GM12878 (cell line): ENCODE measurements at regions not wholly inside any gene's neighbourhood (a gene's known extent, or its start where the extent isn't known, plus 50 kb on each side); places are given as distances from the start of the nearest gene placed in this dataset.

Source experiments
- ATAC-seq: fragments of 200-7000 bp; cut with Tn5 transposase; 3 replicates; pipeline ENCODE4 v1.9.1; 2020; ENCODE audit warnings: mild to moderate bottlenecking, moderate library complexity
- BruUV-seq: library from RNA; stranded (reverse); fragments of 400-500 nt; replicated peaks from 2 replicates; lab custom pipeline; 2021; lab: Mats Ljungman, UMichigan
- CTCF ChIA-PET: fragments of 300-600 bp; sonication (Branson Sonifier 250); formaldehyde crosslinking; extraction: SDS; loops from one replicate; lab custom pipeline; 2021; ENCODE audit warnings: inconsistent platforms; lab: Yijun Ruan, JAX
- POLR2A ChIA-PET: fragments of 350-600 bp; formaldehyde crosslinking; extraction: SDS; loops from one replicate; lab custom pipeline; 2021; ENCODE audit warnings: inconsistent platforms; lab: Charles Lee
- RAD21 ChIA-PET: fragments of 300-600 bp; sonication (Branson Sonifier 250); formaldehyde crosslinking; loops from one replicate; lab custom pipeline; 2023; ENCODE audit warnings: antibody characterized with exemption; ENCODE audit not compliant: unreplicated experiment; lab: Charles Lee
- SMC1A ChIA-PET: fragments of 300-600 bp; sonication (Branson Sonifier 250); formaldehyde crosslinking; loops from one replicate; lab custom pipeline; 2023; ENCODE audit not compliant: unreplicated experiment, uncharacterized antibody; lab: Charles Lee
- DNase-seq: peaks from one replicate; pipeline ENCODE4 v3.0.0-alpha.2; 2011; ENCODE audit warnings: low read depth, low spot score
- FAIRE-seq: peaks from 3 replicates; lab custom pipeline; 2011; peaks lifted over from hg19 to GRCh38; lab: Jason Lieb, UNC
- H2AFZ ChIP-seq: 2 replicates; pipeline ENCODE4 v1.6.0; 2011; ENCODE audit warnings: low read depth, low read length, control low read depth; ENCODE audit not compliant: control insufficient read depth
- H3K27ac ChIP-seq: 2 replicates; pipeline ENCODE4 v1.5.1; 2011; ENCODE audit warnings: control low read depth; ENCODE audit not compliant: control insufficient read depth, insufficient read depth
- H3K27me3 ChIP-seq, 2 experiments: replicated peaks in 1 of 2; 2 replicates each; pipeline versions ENCODE4 v1.6.0 to v1.6.1; 2011; ENCODE audit warnings: low read length in 1 of 2; ENCODE audit not compliant: control insufficient read depth in 2 of 2, insufficient read depth in 2 of 2
- H3K36me3 ChIP-seq, 2 experiments: 2 replicates each; pipeline ENCODE4 v1.5.1; 2011; ENCODE audit warnings: low read length in 1 of 2; ENCODE audit not compliant: control insufficient read depth in 2 of 2, insufficient read depth in 2 of 2
- H3K4me1 ChIP-seq: 2 replicates; pipeline ENCODE4 v1.6.1; 2011; ENCODE audit warnings: mild to moderate bottlenecking, low read length, moderate library complexity, mixed read lengths; ENCODE audit not compliant: control insufficient read depth, insufficient read depth
- H3K4me2 ChIP-seq: 2 replicates; pipeline ENCODE4 v1.6.0; 2011; ENCODE audit warnings: control low read depth; ENCODE audit not compliant: control insufficient read depth, insufficient read depth
- H3K4me3 ChIP-seq: fragments of 200-600 bp; sonication (generic); 2 replicates; pipeline ENCODE4 v1.5.1; 2016
- H3K79me2 ChIP-seq: 2 replicates; pipeline ENCODE4 v1.6.0; 2011; ENCODE audit warnings: low read length; ENCODE audit not compliant: control insufficient read depth, insufficient read depth
- H3K9ac ChIP-seq: 2 replicates; pipeline ENCODE4 v1.8.0; 2011; ENCODE audit warnings: low read length, control low read depth, mixed read lengths; ENCODE audit not compliant: control insufficient read depth, insufficient read depth
- H3K9me3 ChIP-seq: replicated peaks from 3 replicates; pipeline ENCODE4 v1.5.1; 2011; ENCODE audit warnings: mild to moderate bottlenecking, low read length; ENCODE audit not compliant: control insufficient read depth, insufficient read depth
- H4K20me1 ChIP-seq: 2 replicates; pipeline ENCODE4 v1.6.0; 2011; ENCODE audit not compliant: control insufficient read depth, insufficient read depth
- CBX3 ChIP-seq: fragments of 200-600 bp; sonication (generic); IDR thresholded peaks from 2 replicates; pipeline ENCODE4 v1.6.1; 2016; ENCODE audit warnings: low read depth, borderline replicate concordance
- ESRRA ChIP-seq: IDR thresholded peaks from 2 replicates; pipeline ENCODE4 v1.6.1; 2012; ENCODE audit warnings: mild to moderate bottlenecking, low read length, improper control_type of control experiment
- NFYB ChIP-seq: IDR thresholded peaks from 2 replicates; pipeline ENCODE4 v1.6.1; 2011; ENCODE audit warnings: low read depth, mild to moderate bottlenecking, low read length, improper control_type of control experiment, moderate library complexity; ENCODE audit not compliant: insufficient read depth
- PAX8 ChIP-seq: fragments of 450-650 bp; IDR thresholded peaks from 2 replicates; pipeline ENCODE4 v1.6.1; 2017; ENCODE audit warnings: mild to moderate bottlenecking, moderate library complexity
- POU2F2 ChIP-seq: IDR thresholded peaks from 3 replicates; pipeline ENCODE4 v1.6.1; 2011; ENCODE audit warnings: low read depth, mild to moderate bottlenecking, low read length, borderline replicate concordance
- SIN3A ChIP-seq: IDR thresholded peaks from 2 replicates; pipeline ENCODE4 v1.6.1; 2012; ENCODE audit warnings: low read depth, low read length, improper control_type of control experiment
- SIX5 ChIP-seq: IDR thresholded peaks from 2 replicates; pipeline ENCODE4 v1.6.1; 2011; ENCODE audit warnings: mild to moderate bottlenecking, low read depth, low read length, moderate library complexity; ENCODE audit not compliant: severe bottlenecking
- SPI1 ChIP-seq: IDR thresholded peaks from 2 replicates; pipeline ENCODE4 v1.6.1; 2011; ENCODE audit warnings: low read depth, mild to moderate bottlenecking, low read length, moderate library complexity, borderline replicate concordance; ENCODE audit not compliant: insufficient read depth
- STAT3 ChIP-seq: IDR thresholded peaks from 2 replicates; pipeline ENCODE4 v1.6.1; 2011; ENCODE audit warnings: low read depth, low read length, improper control_type of control experiment
- ZNF207 ChIP-seq: fragments of 450-650 bp; IDR thresholded peaks from 2 replicates; pipeline ENCODE4 v1.6.1; 2014; ENCODE audit warnings: antibody characterized with exemption, mild to moderate bottlenecking, borderline replicate concordance
- ZSCAN29 ChIP-seq: fragments of 450-650 bp; IDR thresholded peaks from 2 replicates; pipeline ENCODE4 v1.6.1; 2017; ENCODE audit warnings: mild to moderate bottlenecking, moderate library complexity
- ZZZ3 ChIP-seq: IDR thresholded peaks from 2 replicates; pipeline ENCODE4 v1.6.1; 2011; ENCODE audit warnings: low read depth; ENCODE audit not compliant: control insufficient read depth, insufficient read length
- WGBS: methylation state at CpG from one replicate; pipeline ENCODE4 v1.1.6; 2016; ENCODE audit warnings: low lambda C conversion rate; ENCODE audit not compliant: insufficient replicate concordance, insufficient coverage; ENCODE audit errors: missing lambda C conversion rate; 5-methylcytosine and 5-hydroxymethylcytosine counted together
- in situ Hi-C: fragments of 300-500 bp; cut with MboI; formaldehyde crosslinking; loops from 9 replicates; pipeline ENCODE4 v1.14.3; 2018; ENCODE audit warnings: mixed read lengths
- intact Hi-C: fragments of 100-400 bp; cut with micrococcal nuclease; formaldehyde crosslinking; loops from one replicate; pipeline ENCODE4 v1.14.2; 2022; ENCODE audit not compliant: unreplicated experiment
- TF ChIP-seq, protein P1 (sequence below): IDR thresholded peaks from 2 replicates; pipeline ENCODE4 v1.6.1; 2012; ENCODE audit warnings: low read depth, low read length, improper control_type of control experiment
- TF ChIP-seq, protein P2 (sequence below): fragments of 450-650 bp; IDR thresholded peaks from 2 replicates; pipeline ENCODE4 v1.6.1; 2017; ENCODE audit warnings: borderline replicate concordance

DNA sequence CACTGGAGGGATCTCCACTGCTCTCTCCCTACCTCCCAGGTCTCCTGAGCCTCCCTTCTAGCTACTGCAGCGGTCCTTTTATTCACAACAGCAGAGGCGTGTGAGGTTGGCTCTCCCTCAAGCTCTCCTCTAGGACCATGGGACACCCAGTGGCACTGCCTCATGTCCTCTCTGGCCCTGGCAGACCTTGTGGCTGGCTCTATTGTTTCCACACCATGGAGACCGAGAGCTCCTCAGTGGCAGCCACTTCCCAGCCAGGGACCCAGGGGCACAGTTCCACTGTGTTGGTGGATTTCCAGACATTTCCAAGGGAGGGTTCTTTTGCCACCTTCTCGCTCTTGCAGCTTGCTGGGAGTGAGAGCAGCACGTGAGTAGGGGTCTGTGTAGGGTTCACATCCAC lies 204.9 kb downstream of the AXIN2 start:
- no peaks in the 10 kb centered on the region for H3K27me3 ChIP-seq
- no peaks in the 10 kb centered on the region for H4K20me1 ChIP-seq
- no peak overlapping the region for H3K27ac ChIP-seq
- in situ Hi-C loops = no loop called here
- TF ChIP-seq SIN3A = no peak
- TF ChIP-seq ESRRA = no peak
- TF ChIP-seq POU2F2 = no peak
- no peak for TF ChIP-seq ZZZ3
- TF ChIP-seq, protein P1, sequence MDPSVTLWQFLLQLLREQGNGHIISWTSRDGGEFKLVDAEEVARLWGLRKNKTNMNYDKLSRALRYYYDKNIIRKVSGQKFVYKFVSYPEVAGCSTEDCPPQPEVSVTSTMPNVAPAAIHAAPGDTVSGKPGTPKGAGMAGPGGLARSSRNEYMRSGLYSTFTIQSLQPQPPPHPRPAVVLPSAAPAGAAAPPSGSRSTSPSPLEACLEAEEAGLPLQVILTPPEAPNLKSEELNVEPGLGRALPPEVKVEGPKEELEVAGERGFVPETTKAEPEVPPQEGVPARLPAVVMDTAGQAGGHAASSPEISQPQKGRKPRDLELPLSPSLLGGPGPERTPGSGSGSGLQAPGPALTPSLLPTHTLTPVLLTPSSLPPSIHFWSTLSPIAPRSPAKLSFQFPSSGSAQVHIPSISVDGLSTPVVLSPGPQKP = no peak
- TF ChIP-seq PAX8 = no peak
- no peak for TF ChIP-seq ZNF207
- TF ChIP-seq NFYB = no peak
- TF ChIP-seq STAT3 = no peak
- TF ChIP-seq ZSCAN29 = no peak
- TF ChIP-seq, protein P2, sequence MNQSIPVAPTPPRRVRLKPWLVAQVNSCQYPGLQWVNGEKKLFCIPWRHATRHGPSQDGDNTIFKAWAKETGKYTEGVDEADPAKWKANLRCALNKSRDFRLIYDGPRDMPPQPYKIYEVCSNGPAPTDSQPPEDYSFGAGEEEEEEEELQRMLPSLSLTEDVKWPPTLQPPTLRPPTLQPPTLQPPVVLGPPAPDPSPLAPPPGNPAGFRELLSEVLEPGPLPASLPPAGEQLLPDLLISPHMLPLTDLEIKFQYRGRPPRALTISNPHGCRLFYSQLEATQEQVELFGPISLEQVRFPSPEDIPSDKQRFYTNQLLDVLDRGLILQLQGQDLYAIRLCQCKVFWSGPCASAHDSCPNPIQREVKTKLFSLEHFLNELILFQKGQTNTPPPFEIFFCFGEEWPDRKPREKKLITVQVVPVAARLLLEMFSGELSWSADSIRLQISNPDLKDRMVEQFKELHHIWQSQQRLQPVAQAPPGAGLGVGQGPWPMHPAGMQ = no peak
- no peak for TF ChIP-seq SPI1
- no peak for TF ChIP-seq SIX5
- no peak for TF ChIP-seq CBX3
- WGBS = 11% methylated on average over 5 of the region's 5 CpGs
- no peak overlapping the region for H3K4me3 ChIP-seq
- no peaks in the 10 kb centered on the region for H3K4me1 ChIP-seq
- BruUV-seq = no TSS peak
- ChIA-PET SMC1A (no interaction called here), CTCF (no interaction called here), POLR2A (no interaction called here), RAD21 (no interaction called here)
- intact Hi-C loops = no loop called here
- H2AFZ ChIP-seq = no peak overlapping the region
- FAIRE-seq = no peak
- DNase-seq = no peak
- H3K36me3 ChIP-seq = no peaks in the 10 kb centered on the region
- H3K4me2 ChIP-seq = no peak overlapping the region
- no peak for ATAC-seq
- H3K9ac ChIP-seq = no peak overlapping the region
- H3K79me2 ChIP-seq = no peaks in the 10 kb centered on the region
- H3K9me3 ChIP-seq = no peaks in the 10 kb centered on the region
